ENCODE measurements at regions not wholly inside any gene's neighbourhood (a gene's known extent, or its start where the extent isn't known, plus 50 kb on each side); places are given as distances from the start of the nearest gene placed in this dataset.
"Not testable (repeated sequence)": the region's sequence is repeated elsewhere in the genome, so short reads cannot be mapped to it uniquely, and the experiment has no call there.

- Histone ChIP-seq H3K9me3 (replicated peaks) (peaks cover 12% of the 10 kb centered on the region), H3K4me1 (no peaks in the 10 kb centered on the region), H3K4me3 (no peak overlapping the region), H3K27me3 (ENCODE audit: low read depth) (no peaks in the 10 kb centered on the region), H3K27ac (replicated peaks) (no peak overlapping the region), H3K36me3 (no peaks in the 10 kb centered on the region)
- no peak for TF ChIP-seq CTCF (IDR thresholded peaks at IDR 0.05; ENCODE audit: borderline replicate concordance)
- intact Hi-C loops (cut with micrococcal nuclease): no loop called here
- DNase-seq: no peak
Observed at GRCh38 chr2:184372484-184372883, 225.8 kb upstream of the ZNF804A start.

- H3K9me3 ChIP-seq (replicated peaks): peaks cover 15% of the 10 kb centered on the region
- no peak overlapping the region for H3K27ac ChIP-seq (replicated peaks)
- no peak for DNase-seq
- intact Hi-C loops (cut with micrococcal nuclease): no loop called here
- no peaks in the 10 kb centered on the region for H3K27me3 ChIP-seq (ENCODE audit: low read depth)
- H3K36me3 ChIP-seq: no peaks in the 10 kb centered on the region
- no peak for TF ChIP-seq CTCF (IDR thresholded peaks at IDR 0.05; ENCODE audit: borderline replicate concordance)
- no peak overlapping the region for H3K4me3 ChIP-seq
- H3K4me1 ChIP-seq: no peaks in the 10 kb centered on the region
Observed at GRCh38 chr2:184394642-184395041, 203.7 kb upstream of the ZNF804A start.

GRCh38 chr2:184402381-184402780, 195.9 kb upstream of the ZNF804A start:
- Histone ChIP-seq H3K27me3 (ENCODE audit: low read depth) (no peaks in the 10 kb centered on the region), H3K27ac (replicated peaks) (no peak overlapping the region), H3K4me1 (no peaks in the 10 kb centered on the region), H3K36me3 (no peaks in the 10 kb centered on the region), H3K9me3 (replicated peaks) (peaks cover 14% of the 10 kb centered on the region), H3K4me3 (no peak overlapping the region)
- DNase-seq: no peak
- TF ChIP-seq CTCF (IDR thresholded peaks at IDR 0.05; ENCODE audit: borderline replicate concordance): no peak
- intact Hi-C loops (cut with micrococcal nuclease): no loop called here

- H3K36me3 ChIP-seq; DNase-seq; H3K27ac ChIP-seq (replicated peaks); H3K27me3 ChIP-seq (ENCODE audit: low read depth); H3K4me3 ChIP-seq; H3K4me1 ChIP-seq; intact Hi-C loops (cut with micrococcal nuclease): not testable (repeated sequence)
- peaks cover 24% of the 10 kb centered on the region for H3K9me3 ChIP-seq (replicated peaks)
Observed at GRCh38 chr2:184407041-184407630, 191.2 kb upstream of the ZNF804A start.

- intact Hi-C loops (cut with micrococcal nuclease): no loop called here
- Histone ChIP-seq H3K27ac (replicated peaks) (no peak overlapping the region), H3K36me3 (no peaks in the 10 kb centered on the region), H3K4me1 (no peaks in the 10 kb centered on the region), H3K4me3 (no peak overlapping the region), H3K9me3 (replicated peaks) (peaks cover 24% of the 10 kb centered on the region), H3K27me3 (ENCODE audit: low read depth) (no peaks in the 10 kb centered on the region)
- DNase-seq: no peak
- no peak for TF ChIP-seq CTCF (IDR thresholded peaks at IDR 0.05; ENCODE audit: borderline replicate concordance)
Observed at GRCh38 chr2:184410160-184410559, 188.2 kb upstream of the ZNF804A start.

GRCh38 chr2:184413221-184413620, 185.1 kb upstream of the ZNF804A start:
- no peaks in the 10 kb centered on the region for H3K27me3 ChIP-seq (ENCODE audit: low read depth)
- no peaks in the 10 kb centered on the region for H3K36me3 ChIP-seq

More at GRCh38 chr2:184413221-184413620, 185.1 kb upstream of the ZNF804A start:
- intact Hi-C loops (cut with micrococcal nuclease): no loop called here
- Histone ChIP-seq H3K4me3 (no peak overlapping the region), H3K4me1 (no peaks in the 10 kb centered on the region), H3K9me3 (replicated peaks) (peaks cover 1% of the 10 kb centered on the region), H3K27ac (replicated peaks) (no peak overlapping the region)
- no peak for TF ChIP-seq CTCF (IDR thresholded peaks at IDR 0.05; ENCODE audit: borderline replicate concordance)
- DNase-seq: no peak

Data from left ventricle myocardium inferior (tissue), 1 donor.